ENCODE measurements at regions not wholly inside any gene's neighbourhood (a gene's known extent, or its start where the extent isn't known, plus 50 kb on each side); places are given as distances from the start of the nearest gene placed in this dataset.

- TF ChIP-seq POLR2AphosphoS5 (IDR thresholded peaks at IDR 0.05; ENCODE audit: low read depth, low read length) (no peak), SIN3A (IDR thresholded peaks at IDR 0.05; ENCODE audit: borderline replicate concordance, insufficient read depth, low read length) (no peak)
- TF ChIP-seq, protein P1, sequence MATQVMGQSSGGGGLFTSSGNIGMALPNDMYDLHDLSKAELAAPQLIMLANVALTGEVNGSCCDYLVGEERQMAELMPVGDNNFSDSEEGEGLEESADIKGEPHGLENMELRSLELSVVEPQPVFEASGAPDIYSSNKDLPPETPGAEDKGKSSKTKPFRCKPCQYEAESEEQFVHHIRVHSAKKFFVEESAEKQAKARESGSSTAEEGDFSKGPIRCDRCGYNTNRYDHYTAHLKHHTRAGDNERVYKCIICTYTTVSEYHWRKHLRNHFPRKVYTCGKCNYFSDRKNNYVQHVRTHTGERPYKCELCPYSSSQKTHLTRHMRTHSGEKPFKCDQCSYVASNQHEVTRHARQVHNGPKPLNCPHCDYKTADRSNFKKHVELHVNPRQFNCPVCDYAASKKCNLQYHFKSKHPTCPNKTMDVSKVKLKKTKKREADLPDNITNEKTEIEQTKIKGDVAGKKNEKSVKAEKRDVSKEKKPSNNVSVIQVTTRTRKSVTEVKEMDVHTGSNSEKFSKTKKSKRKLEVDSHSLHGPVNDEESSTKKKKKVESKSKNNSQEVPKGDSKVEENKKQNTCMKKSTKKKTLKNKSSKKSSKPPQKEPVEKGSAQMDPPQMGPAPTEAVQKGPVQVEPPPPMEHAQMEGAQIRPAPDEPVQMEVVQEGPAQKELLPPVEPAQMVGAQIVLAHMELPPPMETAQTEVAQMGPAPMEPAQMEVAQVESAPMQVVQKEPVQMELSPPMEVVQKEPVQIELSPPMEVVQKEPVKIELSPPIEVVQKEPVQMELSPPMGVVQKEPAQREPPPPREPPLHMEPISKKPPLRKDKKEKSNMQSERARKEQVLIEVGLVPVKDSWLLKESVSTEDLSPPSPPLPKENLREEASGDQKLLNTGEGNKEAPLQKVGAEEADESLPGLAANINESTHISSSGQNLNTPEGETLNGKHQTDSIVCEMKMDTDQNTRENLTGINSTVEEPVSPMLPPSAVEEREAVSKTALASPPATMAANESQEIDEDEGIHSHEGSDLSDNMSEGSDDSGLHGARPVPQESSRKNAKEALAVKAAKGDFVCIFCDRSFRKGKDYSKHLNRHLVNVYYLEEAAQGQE (IDR thresholded peaks at IDR 0.05; ENCODE audit: insufficient read depth in 1 of 2, low read depth in 2 of 2, low read length in 2 of 2): no peak
Measured at GRCh38 chr17:77826132-77826873, 132.2 kb upstream of the TNRC6C start.

All from PFSK-1 (cell line).